ENCODE measurements at regions not wholly inside any gene's neighbourhood (a gene's known extent, or its start where the extent isn't known, plus 50 kb on each side); places are given as distances from the start of the nearest gene placed in this dataset.
A peak's percentile ranks its signal among the peaks of the same experiment; 100 is the strongest.
"Not testable (repeated sequence)": the region's sequence is repeated elsewhere in the genome, so short reads cannot be mapped to it uniquely, and the experiment has no call there.

DNA sequence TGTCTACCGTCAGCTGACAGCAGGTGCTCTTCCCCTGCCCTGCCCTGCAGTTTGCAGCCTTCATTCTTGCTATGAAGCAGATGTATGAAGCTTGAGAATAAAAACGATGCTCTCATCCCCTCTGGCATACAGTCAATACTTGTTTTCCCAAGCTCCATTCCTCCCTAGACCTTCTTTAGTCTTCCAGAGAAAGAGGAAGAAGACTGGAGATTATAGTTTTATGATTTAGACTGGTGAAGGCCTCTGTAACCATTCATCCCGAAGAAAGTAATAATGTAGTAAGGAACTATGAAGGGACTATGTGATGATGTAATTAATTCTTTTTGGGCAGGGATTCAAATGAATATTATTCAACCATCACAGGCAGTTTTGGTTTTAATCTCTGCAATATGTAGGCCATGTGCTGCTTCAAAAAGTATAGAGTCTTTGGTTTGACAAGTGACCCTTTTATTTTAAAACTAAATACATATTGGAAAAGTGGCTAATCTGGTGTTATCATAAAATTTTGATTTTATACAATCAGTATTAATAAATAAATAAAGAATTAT, 242.4 kb upstream of the KIAA1217 start:
- DNase-seq, result no peak

GRCh38 chr10:23968301-23968700, 240.6 kb upstream of the KIAA1217 start:
- peak in 1 of 5 experiments; percentile 1 for DNase-seq

DNA sequence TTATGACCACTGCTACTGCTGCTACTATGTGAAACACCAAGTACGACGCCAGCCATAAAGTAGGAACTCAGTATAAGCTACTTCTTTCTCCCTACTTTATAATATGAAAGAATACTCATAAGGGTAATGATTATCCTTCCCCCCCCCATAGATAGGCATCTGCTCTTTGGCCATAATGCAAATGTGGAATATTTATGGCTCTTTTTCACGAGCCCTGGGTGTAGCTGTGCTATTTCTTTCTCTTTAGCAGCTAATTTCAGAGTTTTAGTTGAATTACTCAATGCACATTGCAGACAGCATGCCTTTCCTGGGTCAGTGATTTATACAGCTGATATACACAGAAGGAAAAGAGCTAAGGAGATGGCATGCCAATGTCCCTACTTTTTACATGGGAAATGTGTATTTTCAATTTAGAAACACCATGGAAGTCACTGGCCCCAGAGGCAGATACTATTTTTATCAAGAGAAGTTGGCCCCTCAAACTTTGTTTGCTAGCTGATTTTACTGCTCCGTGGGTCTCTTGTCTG, 234.1 kb upstream of the KIAA1217 start:
- DNase-seq, result no peak

- DNase-seq, result no peak
These were observed 233.5 kb upstream of the KIAA1217 start for GRCh38 chr10:23975431-23975830.

DNA sequence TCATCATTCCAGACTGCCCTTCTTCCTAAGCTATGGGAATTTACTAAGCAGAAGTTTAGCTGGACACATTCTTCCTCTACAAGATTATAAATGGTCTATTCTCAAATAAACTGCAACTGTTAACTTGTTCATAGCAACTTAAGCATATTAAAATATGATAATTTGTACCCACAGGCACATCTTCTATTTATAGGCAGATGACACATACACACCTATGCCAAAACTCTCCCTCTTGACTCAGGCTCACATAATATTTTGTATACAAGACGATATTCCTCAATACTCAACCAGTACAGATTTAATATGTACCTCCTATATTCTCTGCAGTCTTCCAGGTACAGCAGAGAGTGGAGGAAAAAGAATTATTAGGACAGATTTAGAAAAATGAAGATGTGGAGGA, 232.7 kb upstream of the KIAA1217 start:
- DNase-seq, result no peak

DNA sequence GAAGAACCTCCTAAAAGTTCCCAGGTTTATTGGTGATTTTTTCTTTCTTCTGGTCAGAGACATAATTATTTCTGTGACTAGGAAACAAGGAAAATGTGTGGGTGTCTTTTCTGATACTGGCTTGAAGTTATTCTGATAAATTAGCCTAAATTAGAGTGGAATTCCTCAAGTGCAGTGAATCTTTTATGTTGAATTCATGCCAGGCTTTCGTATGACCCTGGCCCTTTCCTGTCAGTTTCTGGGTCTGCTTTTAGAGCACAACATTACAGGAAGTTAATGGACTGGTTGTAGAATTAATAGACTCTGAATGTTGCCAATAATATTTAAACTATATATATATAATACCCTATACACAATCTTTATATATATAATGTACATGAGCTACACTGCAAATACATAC, 230.6 kb upstream of the KIAA1217 start:
- DNase-seq, result no peak

- no peak for DNase-seq
These were observed 228.8 kb upstream of the KIAA1217 start for GRCh38 chr10:23980094-23980493.

GRCh38 chr10:23981520-23982309, 227.2 kb upstream of the KIAA1217 start:
- DNase-seq, result no peak

- DNase-seq, result not testable (repeated sequence)
These were observed 224.5 kb upstream of the KIAA1217 start for GRCh38 chr10:23984405-23984804.

- DNase-seq, result no peak
These were observed 220.9 kb upstream of the KIAA1217 start for GRCh38 chr10:23988006-23988405.

DNA sequence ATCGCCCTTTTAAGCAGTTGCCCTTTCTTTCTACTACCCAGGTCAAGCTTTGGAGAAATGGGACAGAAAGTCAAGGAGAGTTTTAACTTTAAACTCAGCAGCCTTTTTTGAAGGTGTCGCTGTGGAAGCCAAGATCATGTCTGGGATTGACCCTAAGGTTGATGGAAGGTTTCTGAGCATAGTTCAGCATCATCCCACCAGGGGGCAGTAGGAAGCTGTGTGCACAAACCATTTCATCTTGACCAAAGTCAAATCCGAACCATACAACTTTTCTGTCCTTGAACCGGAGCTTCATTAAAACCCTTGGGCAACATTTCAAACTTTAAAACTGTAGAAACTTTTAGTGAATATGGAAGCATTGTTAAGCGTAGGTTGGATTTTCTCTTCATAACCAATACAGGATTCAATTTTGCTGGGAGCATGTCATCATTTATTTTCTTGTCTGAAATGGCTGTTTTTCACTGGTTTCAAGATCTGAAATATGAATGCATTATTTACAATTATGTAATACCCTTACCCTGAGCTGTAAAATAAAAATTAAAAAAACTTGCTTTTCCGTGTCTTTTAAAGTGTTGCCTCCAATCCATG, 214.4 kb upstream of the KIAA1217 start:
- DNase-seq, result peak in 1 of 5 experiments; percentile 27

DNA sequence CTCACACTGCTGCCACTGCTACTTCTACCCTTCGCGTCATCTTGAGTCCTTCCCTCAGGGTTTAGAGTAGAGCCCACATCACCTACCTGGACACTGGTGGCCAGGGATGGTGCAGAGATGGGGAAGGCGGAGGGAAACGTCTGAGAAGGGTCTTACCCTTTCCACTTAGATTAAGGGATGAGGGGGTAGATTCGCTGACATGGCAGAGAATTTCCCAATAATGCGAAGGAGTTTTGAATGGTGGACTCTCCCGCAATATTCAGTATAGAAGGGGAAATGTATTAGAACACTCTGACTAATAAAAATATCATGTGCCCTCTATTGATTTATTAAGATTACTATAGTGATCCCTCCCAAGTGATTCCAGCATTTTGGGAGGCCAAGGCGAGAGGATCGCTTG, 209.5 kb upstream of the KIAA1217 start:
- no peak for DNase-seq

- DNase-seq, result no peak
These were observed 208.6 kb upstream of the KIAA1217 start for GRCh38 chr10:24000271-24000813.

DNA sequence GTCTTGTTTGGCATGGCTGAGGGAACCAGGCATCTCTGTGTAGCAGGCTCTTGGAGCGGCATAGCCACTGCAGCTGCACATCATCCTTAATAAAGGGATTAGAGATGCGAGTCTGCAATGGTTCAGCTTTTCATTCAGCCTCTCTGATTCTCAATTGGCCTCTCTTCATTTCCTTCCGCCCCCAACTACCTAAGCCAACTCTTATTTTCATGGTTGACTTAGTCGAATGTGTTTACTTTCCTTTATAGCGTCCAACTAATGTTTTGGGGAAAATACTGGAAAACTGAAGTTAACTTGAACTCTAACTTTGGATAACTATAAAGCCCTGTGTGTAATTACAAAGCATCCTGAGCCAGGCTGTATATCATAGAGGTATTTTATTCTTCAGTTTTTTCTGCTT, 202.2 kb upstream of the KIAA1217 start:
- no peak for DNase-seq

- DNase-seq, result no peak
These were observed 201.6 kb upstream of the KIAA1217 start for GRCh38 chr10:24007359-24007758.

DNA sequence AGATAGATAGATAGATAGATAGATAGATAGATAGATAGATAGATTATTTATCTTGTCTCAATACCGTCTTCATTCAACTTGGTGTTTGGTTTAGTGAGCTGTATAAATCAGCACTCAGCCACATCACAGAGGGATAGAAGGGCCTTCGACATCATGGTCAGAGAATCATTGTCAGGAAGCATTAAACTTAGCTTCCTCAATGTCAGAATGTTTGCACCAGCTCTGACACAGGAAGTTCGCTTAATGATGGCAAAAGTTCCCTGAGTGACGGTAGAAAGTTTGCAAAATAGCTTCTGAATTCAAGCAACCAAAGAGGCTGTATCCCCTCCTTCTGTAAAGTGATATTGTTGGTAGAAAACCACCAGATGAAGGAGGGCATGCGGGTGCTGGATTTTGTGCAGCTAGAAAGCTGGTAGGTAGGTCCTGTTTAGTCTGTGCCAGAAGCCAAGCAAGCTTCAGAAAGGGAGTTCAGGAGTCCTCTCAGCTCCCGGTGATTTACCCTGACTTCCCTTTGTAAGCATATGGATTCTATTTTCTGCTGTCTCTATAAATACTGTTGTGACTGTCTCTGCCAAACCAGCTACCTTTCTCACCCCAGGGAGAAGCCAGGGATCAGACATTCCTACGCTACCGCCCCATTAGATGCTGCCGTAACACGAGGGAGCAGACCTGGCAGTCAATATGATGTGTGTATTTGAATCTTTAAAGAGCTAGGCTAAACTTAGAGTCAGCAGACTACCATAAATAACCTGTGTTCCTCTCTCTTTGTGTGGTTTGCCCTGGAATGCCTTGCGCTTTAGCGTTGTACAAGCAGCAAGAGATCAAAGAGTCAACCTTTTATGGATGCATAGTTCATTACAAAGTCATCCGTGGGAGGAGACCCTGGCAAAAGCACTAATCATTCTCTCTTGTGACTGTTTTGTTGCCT, 200.5 kb upstream of the KIAA1217 start:
- DNase-seq, result no peak

DNA sequence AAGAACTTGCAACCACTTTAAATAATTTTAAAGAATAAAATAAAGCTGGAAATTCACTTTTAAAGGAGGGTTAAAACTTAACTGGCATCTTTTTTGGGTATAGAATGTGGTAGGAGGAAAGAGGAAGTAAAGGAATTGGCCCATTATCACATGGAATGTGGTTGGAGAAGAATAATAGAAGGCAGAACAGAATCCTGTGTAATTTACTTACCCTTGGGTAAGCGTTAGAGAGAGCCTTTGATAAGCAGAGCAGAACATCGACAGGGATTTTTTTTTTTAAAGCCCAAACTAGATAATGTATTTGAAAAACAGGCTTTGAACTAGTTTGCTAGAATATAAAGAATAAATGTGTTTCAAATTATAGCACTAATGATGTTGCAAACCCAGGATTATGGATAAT, 199.8 kb upstream of the KIAA1217 start:
- no peak for DNase-seq

GRCh38 chr10:24009736-24010135, 199.2 kb upstream of the KIAA1217 start:
- no peak for DNase-seq

- no peak for DNase-seq
These were observed 198.4 kb upstream of the KIAA1217 start for GRCh38 chr10:24010436-24010970.

DNA sequence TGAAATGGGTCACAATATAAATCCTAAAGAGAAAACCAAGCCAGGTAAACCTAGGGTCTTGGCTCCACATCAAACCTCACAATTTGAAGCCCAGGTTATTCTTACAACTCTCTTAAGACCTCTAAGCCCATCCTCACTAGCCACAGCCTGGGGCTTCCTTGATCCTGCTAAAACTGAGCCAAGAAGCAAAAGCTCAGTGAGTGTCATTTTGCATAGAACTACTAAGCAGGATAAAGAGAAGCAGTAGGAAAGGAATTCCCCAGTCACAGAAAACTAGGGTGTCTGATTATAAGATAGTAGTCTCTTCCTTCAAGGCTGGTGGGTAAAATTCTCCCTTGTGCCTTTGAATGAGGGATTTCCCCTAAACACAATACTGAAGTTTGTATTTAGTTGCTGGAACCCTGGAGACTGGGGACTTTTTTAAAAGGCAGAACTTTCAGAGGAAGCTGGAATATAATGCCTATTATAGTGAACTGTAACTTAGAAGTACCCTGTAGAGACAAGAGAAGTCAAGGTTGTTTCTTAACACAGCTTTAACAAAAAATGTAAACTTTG, 196.6 kb upstream of the KIAA1217 start:
- DNase-seq, result no peak

GRCh38 chr10:24027107-24027506, 181.8 kb upstream of the KIAA1217 start:
- no peak for DNase-seq

GRCh38 chr10:24034571-24034970, 174.4 kb upstream of the KIAA1217 start:
- DNase-seq, result no peak
